DMS153 treated with DMSO at 0.1 percent for 48 hours (cell line): ENCODE measurements at regions not wholly inside any gene's neighbourhood (a gene's known extent, or its start where the extent isn't known, plus 50 kb on each side); places are given as distances from the start of the nearest gene placed in this dataset.
"Not testable (repeated sequence)": the region's sequence is repeated elsewhere in the genome, so short reads cannot be mapped to it uniquely, and the experiment has no call there.

ENCODE experiments used
- DNase-seq: peaks from one replicate; lab custom pipeline; 2025; ENCODE audit not compliant: unreplicated experiment; lab: John Stamatoyannopoulos, UW

DNA sequence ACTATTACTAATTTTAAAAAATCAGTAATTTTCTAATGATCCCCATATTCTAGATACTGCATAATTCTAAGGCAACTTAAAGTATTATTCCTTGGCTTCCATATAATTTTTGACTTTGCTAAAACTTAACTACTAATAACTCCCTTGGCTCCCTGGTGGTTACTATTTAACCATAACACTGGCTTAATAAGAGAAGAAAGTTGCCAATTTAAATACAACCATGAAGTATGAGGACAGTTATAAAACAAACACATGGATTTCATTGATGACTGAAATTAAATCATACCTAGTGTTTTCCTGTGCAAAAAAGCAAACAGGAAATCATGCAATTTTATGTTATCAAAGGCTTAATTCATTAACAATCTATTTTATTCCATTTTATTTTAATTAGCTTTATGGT is 1073.9 kb downstream of the GRM8 start:
- no peak for DNase-seq

GRCh38 chr7:126177782-126178181 is 1075.0 kb downstream of the GRM8 start:
- DNase-seq, result no peak

DNA sequence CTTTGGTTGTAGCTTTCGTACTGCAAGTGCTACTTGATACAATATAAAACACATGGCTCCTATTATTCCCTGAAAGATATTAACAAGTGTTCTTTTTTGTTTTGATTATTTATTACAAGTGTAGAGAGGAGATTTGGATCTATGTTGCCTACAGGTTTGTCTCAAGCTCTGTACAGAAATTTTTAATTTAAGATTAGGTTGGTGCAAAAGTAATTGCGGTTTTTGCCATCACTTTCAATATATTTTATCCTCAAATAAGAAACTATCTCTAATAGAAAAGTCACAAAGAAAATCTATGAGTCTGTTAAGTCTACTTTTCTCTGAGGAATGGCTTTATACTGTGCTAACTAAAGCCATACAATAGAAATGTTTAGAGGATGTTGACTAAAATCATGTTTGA is 1086.1 kb downstream of the GRM8 start:
- no peak for DNase-seq

- no peak for DNase-seq
These were observed 1089.1 kb downstream of the GRM8 start for GRCh38 chr7:126163647-126164046.

DNA sequence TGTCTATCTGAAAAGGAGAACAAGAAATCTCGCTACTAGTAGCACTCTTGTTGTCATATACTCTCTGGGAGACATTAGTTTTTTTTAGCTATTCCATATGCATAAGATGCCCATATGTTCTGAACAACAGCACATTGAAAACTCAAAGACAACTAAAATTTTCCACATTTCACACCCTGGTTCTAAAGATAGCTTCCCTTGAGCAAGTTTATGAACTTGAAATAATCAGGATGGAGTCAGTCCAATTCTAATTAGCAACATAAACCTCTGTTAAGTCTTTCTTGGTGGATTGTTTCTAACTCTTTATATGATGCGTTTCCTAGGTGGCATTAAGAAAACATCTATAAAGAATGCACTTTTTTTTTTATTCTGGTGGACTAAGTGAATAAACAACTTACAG is 1095.3 kb downstream of the GRM8 start:
- no peak for DNase-seq

- no peak for DNase-seq
These were observed 1102.3 kb downstream of the GRM8 start for GRCh38 chr7:126150278-126150958.

DNA sequence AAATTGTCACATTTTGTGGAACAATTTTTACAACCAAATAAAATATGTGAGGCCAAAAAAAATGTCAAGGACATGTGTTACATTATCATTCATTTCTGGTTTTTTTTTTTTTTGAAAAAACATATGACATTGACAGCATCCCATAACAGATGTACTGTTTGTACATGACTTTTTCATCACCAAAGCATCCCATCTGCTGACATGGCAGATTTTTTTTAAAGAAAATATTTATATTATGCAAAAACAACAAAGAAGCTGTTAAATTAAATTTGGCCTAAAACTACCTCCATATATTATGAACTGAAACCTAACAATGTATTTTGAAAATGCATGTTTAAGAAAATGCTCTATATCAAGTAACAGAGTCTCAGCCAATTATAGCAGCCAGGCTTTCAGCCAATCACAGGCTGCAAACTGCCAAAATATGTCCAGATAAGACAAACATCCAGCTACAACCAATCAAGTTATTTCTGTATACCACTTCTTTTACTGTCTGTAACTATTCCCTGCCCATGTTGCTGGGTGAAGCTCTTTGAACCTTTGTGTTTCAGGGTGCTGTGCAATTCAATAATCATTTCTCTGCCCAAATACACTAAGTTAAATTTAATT is 1111.8 kb downstream of the GRM8 start:
- no peak for DNase-seq

GRCh38 chr7:126119981-126120380 is 1132.8 kb downstream of the GRM8 start:
- no peak for DNase-seq

DNA sequence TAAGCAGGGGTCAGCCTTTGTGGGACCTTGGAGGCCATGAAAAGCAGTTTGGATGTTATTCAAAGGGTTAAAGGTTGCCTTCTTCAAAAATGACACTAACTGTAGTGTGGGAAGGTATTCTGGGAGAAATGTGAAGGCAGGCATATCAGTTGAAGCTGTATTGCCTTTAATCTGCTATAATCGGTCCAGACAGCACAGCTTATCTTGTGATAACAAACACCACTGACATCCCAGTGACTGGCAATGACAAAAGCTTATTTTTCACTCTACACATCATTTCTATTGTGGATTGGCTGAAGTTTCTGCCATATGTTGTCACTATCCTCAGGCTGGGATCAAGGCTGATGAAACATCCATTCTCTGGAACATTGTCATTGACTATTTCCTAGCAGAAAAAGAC is 1149.2 kb downstream of the GRM8 start:
- no peak for DNase-seq

DNA sequence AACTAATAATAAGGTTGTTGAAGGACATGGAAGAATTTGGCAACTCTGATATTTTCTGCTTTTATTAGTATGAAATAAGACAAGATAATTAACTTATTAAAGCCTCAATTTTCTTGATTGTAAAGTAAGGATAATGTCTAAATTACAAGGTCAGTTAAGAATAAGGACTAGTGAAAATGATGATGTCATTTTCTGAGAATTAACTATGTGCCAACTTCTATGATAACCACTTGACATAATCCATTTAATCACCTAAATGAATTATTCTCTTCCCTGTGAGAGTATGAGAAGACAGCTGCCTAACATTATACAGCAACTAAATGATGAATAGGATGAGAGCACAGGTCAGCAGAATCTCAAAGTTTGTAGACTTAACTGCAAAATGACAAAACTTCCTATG is 1153.4 kb upstream of the POT1 start:
- DNase-seq, result no peak

DNA sequence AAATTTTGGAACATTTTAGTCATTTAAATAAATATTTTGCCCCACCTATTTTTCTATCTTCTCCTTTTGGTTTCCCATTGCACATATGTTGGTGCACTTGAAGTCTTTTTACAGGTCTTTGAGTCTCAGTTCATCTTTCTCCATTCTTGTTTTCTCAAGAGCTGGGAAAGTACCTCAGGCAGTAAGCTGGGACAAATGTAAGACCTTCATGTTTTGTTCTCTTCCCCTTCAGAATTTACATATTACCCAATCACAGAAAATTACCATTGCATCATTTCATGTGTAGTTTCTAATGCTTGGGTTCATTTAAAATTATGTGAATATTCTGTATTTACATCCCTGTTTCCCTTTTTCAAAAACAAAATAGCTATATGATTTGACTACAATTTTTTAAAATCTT is 1150.0 kb upstream of the POT1 start:
- no peak for DNase-seq

GRCh38 chr7:126079151-126079550 is 1149.5 kb upstream of the POT1 start:
- no peak for DNase-seq

DNA sequence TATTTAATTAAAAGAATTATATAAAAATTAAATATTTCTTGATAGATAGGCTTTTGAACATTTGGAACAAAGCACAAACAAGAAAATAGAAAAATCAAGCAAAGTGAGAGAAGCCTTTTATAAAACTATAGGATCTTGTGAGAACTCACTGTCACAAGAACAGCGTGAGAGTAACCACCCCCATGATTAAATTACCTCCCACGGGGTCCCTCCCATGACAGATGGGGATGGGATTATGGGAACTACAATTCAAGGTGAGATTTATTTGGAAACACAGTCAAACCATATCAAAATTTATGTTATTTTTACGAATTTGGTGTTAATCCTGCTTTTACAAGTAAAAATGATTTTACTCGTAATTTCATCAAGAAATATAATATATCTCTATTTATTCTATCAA is 1136.1 kb upstream of the POT1 start:
- no peak for DNase-seq

- DNase-seq, result no peak
These were observed 1128.4 kb upstream of the POT1 start for GRCh38 chr7:126057979-126058378.

DNA sequence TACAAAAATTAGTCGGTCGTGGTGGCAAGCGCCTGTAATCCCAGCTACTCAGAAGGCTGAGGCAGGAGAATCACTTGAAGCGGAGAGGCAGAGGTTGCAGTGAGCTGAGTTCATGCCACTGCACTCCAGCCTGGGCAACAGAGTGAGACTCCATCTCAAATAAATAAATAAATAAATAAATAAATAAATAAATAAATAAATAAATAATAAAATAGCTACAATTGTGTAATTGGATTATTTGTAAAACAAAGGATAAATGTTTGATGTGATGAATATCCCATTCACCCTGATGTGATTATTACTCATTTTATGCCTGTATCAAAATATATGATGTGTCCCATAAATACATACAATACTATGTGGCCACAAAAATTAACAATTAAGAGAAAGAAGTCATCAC is 1127.0 kb upstream of the POT1 start:
- DNase-seq, result not testable (repeated sequence)

DNA sequence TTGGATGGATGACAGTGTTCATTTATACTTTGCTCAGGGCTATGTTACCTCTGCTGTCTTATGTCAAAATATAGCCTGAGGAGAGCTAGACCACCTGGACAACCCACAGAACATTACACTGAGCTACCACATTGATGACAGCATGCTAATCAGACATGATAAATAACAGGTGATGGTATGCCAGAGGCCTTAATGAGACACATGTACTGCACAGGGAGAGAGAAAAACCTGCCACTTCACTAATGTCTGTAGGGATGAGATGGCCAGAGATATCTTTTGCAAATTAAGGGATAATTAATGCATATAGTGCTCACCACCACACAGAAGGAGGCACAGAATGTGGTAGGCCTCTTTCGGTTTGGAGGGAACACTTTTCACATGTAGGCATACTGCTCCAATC is 1122.6 kb upstream of the POT1 start:
- no peak for DNase-seq

DNA sequence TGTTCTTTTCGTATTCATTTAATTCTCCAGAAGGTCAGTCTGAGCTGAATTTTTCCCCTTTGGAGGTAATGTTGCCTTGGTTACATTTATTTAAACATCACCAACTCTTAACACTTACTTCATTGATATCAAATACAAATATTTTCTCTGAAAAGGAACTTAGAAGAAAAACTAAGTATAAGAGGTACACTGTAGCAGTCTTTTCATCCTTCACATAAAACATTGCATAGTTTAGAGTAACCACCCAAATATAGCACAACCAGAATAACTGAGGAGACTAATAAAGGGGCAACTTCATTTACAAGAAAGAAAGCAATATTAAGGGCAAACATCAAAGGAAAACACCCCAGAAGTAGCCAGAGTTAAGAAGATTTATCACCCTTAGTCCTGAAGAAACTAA is 1115.0 kb upstream of the POT1 start:
- DNase-seq, result no peak

DNA sequence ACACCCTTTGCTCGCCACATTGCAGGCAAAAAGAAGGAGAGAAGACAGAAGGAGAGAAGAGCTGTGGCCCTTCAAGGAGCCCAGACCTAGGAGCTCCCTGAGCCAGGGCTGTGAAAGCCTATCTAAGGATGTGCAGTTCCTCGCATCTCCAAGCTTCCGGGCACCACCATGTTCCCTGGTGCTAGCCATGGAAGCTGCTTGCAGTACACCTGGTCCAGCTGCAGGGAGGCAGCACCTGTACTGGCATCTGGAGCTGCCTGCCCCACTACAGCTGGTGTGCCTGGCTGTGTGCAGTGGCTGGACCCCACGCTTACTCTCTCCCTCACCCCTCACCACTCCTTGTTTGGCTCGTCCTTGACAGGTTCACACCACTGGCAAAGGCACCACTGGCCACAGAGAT is 1111.8 kb upstream of the POT1 start:
- no peak for DNase-seq

DNA sequence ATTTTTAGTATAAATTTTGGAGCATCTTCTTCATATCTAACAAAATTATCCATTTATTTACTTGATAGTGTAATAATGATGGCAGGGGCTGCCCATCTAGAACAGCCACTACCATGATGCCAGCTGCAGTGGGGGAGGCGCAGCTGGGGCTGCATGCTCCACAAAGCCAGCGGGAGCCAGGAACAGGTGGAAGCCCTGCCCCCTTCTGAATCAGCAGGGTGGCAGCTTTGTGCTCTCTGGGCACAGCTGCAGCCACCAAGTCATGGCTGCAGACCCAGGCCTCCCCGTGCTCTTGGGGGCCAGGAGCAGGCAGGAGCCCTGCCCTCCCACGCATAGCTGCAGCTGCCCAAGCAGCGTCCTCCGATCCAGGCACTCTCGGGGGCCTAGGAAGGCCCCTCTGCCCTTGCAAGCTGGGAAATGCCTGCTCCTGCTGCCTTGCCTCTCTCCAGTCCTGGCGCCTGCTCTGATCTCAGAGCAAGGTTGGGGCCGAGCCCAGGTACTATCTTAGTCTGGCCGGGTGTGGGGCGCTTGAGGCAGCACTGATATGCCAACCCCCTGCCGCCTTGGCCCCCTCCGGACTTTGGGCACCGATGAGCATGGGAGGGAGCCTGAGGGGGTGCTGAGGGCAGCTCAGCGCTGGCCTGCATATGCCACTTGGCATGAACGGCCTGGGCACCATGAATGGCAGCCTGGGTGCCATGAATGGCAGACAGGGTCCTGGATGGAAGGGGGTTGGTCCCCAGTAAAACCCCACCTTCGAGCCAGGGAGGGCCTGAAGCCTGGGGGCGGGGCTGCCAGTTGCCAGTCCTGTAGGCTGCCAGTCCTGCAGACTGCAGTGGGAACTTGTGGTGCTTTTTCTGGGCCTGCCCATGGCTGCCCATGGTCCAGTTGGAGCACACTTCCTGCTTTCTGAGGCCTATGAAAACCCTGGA is 1110.8 kb upstream of the POT1 start:
- DNase-seq, result no peak

- no peak for DNase-seq
These were observed 1096.9 kb upstream of the POT1 start for GRCh38 chr7:126026421-126027088.

- no peak for DNase-seq
These were observed 1092.8 kb upstream of the POT1 start for GRCh38 chr7:126022452-126022851.

GRCh38 chr7:126016722-126017121 is 1087.1 kb upstream of the POT1 start:
- DNase-seq, result no peak
